ENCODE measurements at regions not wholly inside any gene's neighbourhood (a gene's known extent, or its start where the extent isn't known, plus 50 kb on each side); places are given as distances from the start of the nearest gene placed in this dataset.

- TF ChIP-seq CTCF (IDR thresholded peaks at IDR 0.05; ENCODE audit: low read depth, low read length): no peak
- H3K4me3 ChIP-seq (replicated peaks in 1 of 2; ENCODE audit: low read depth in 2 of 2, low read length in 2 of 2): no peak overlapping the region
- no peak for DNase-seq (ENCODE audit: low read depth in 2 of 2)
These were observed 465.4 kb downstream of the RASEF start for GRCh38 chr9:82597241-82598203.

GRCh38 chr9:82598241-82599039, 464.5 kb downstream of the RASEF start:
- DNase-seq (ENCODE audit: low read depth in 2 of 2): no peak
- no peak overlapping the region for H3K4me3 ChIP-seq (replicated peaks in 1 of 2; ENCODE audit: low read depth in 2 of 2, low read length in 2 of 2)
- TF ChIP-seq CTCF (IDR thresholded peaks at IDR 0.05; ENCODE audit: low read depth, low read length): no peak

GRCh38 chr9:82599336-82599949, 463.5 kb downstream of the RASEF start:
- TF ChIP-seq CTCF (IDR thresholded peaks at IDR 0.05; ENCODE audit: low read depth, low read length): no peak
- H3K4me3 ChIP-seq (replicated peaks in 1 of 2; ENCODE audit: low read depth in 2 of 2, low read length in 2 of 2): no peak overlapping the region
- no peak for DNase-seq (ENCODE audit: low read depth in 2 of 2)

GRCh38 chr9:82600536-82601292, 462.2 kb downstream of the RASEF start:
- no peak for DNase-seq (ENCODE audit: low read depth in 2 of 2)
- H3K4me3 ChIP-seq (replicated peaks in 1 of 2; ENCODE audit: low read depth in 2 of 2, low read length in 2 of 2): no peak overlapping the region
- TF ChIP-seq CTCF (IDR thresholded peaks at IDR 0.05; ENCODE audit: low read depth, low read length): no peak

GRCh38 chr9:82601293-82601771, 461.6 kb downstream of the RASEF start:
- TF ChIP-seq CTCF (IDR thresholded peaks at IDR 0.05; ENCODE audit: low read depth, low read length): no peak
- DNase-seq (ENCODE audit: low read depth in 2 of 2): peak; percentile 5 to 11
- no peak overlapping the region for H3K4me3 ChIP-seq (replicated peaks in 1 of 2; ENCODE audit: low read depth in 2 of 2, low read length in 2 of 2)

Measured in cardiac fibroblast (primary cell).